ENCODE measurements at regions not wholly inside any gene's neighbourhood (a gene's known extent, or its start where the extent isn't known, plus 50 kb on each side); places are given as distances from the start of the nearest gene placed in this dataset.

DNA sequence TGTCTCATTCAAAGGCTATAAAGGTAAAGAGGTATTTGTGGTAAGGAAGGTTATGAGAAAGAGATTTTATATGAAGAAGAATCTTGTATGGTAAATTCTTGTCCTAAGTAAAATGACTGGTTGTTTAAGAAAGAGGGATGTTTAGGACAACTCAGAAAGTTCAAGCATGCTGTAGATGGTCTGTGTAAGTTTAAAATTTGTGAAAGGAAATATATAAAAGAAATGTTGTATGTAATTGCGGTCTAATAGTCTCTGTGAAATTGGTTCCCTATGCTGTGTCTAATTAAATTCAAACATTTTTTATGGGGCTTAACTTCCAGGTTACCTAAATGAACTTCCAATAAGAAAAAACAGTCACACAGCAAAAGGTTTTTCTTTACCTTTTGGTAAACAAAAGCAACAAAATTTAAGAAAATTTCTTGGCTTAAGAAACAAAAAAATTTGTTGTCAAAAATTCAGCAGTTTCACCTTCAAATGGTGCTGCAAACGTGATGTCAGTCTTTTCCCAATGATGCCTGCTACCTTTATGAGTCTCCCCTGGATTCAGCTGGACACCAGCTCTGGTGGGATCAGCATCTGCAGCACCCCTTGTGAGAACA lies 83.0 kb upstream of the FCN1 start:
- Histone ChIP-seq H3K27ac (no peak overlapping the region), H3K9me3 (peaks cover 0 to 28% of the 10 kb centered on the region in 2 donors), H3K4me1 (no peaks in the 10 kb centered on the region), H3K27me3 (no peaks in the 10 kb centered on the region), H3K4me3 (no peak overlapping the region), H3K36me3 (no peaks in the 10 kb centered on the region)
- ATAC-seq (no peak), DNase-seq (no peak)
- intact Hi-C loops (cut with DNase I), result no loop called here
- TF ChIP-seq, protein P1, sequence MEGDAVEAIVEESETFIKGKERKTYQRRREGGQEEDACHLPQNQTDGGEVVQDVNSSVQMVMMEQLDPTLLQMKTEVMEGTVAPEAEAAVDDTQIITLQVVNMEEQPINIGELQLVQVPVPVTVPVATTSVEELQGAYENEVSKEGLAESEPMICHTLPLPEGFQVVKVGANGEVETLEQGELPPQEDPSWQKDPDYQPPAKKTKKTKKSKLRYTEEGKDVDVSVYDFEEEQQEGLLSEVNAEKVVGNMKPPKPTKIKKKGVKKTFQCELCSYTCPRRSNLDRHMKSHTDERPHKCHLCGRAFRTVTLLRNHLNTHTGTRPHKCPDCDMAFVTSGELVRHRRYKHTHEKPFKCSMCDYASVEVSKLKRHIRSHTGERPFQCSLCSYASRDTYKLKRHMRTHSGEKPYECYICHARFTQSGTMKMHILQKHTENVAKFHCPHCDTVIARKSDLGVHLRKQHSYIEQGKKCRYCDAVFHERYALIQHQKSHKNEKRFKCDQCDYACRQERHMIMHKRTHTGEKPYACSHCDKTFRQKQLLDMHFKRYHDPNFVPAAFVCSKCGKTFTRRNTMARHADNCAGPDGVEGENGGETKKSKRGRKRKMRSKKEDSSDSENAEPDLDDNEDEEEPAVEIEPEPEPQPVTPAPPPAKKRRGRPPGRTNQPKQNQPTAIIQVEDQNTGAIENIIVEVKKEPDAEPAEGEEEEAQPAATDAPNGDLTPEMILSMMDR (IDR thresholded peaks at IDR 0.05), result no peak

DNA sequence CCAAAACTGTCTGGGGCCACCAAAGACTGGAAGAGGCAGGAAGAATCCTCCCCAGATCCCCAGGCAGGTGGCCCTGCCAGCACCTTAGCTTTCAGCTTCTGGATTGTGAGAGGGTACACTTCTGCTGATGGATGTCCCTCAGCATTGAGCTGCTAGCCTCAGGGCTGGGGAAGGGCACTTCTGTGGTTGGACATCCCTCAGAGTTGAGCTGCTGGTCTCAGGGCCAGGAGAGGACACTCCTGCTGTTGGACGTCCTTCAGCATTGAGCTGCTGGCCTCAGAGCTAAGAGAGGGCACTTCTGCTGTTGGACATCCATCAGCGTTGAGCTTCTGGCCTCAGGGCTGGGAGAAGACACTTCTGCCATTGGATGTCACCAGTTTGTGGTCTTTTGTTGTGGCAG lies 83.8 kb upstream of the FCN1 start:
- H3K4me3 ChIP-seq, result no peak overlapping the region
- no peak for ATAC-seq
- TF ChIP-seq, protein P1 (IDR thresholded peaks at IDR 0.05), result no peak

DNA sequence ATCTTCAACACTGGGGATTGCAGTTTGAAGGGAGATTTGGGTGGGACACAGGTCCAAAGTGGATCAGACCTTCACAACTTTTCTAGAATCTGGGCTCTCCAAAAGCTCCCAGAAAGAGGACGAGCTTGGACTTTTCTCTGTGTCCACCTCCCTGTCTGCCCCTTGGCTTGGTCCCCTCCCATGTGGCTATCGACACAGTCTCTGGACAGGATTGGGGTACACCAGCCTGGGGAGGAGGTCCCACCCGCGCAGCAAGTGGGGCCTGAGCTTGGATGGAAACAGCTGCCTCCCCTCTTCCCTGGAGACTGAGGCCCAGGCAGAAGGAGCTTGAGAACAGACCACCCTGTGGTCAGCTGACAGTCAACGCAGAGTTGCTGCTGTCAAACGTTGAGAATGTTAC lies 84.6 kb upstream of the FCN1 start:
- no peaks in the 10 kb centered on the region for H3K36me3 ChIP-seq
- H3K27me3 ChIP-seq, result no peaks in the 10 kb centered on the region
- no peak for DNase-seq
- no peaks in the 10 kb centered on the region for H3K4me1 ChIP-seq
- no peak overlapping the region for H3K27ac ChIP-seq
- TF ChIP-seq, protein P1 (IDR thresholded peaks at IDR 0.05), result no peak
- intact Hi-C loops (cut with DNase I), result no loop called here
- H3K9me3 ChIP-seq, result peaks cover 0 to 28% of the 10 kb centered on the region in 2 donors
- no peak overlapping the region for H3K4me3 ChIP-seq
- no peak for ATAC-seq

More for the DNA sequence above, 83.8 kb upstream of the FCN1 start:
- intact Hi-C loops (cut with DNase I), result no loop called here
- DNase-seq, result no peak
- no peak overlapping the region for H3K27ac ChIP-seq
- peaks cover 0 to 28% of the 10 kb centered on the region in 2 donors for H3K9me3 ChIP-seq
- no peaks in the 10 kb centered on the region for H3K36me3 ChIP-seq
- H3K4me1 ChIP-seq, result no peaks in the 10 kb centered on the region
- no peaks in the 10 kb centered on the region for H3K27me3 ChIP-seq

DNA sequence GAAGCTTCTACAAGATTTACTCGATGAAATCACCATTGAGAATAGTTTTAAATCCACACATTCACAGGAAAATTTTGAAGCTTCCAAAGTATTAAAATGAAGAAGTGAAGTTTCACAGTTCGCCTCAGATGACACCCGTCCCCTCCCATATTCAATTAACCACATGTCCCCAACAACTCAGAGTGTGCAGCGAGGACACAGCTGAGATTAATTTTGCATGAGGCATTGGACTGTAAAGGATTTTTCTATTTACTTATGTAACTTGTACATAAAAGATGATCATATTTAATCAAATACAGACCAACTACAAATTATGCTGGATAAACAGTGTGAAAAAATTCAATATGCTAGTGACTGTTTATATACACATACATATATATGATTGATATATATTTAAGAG lies 84.7 kb upstream of the OLFM1 start:
- no peak overlapping the region for H3K27ac ChIP-seq
- H3K4me1 ChIP-seq, result no peaks in the 10 kb centered on the region
- no peak overlapping the region for H3K4me3 ChIP-seq
- TF ChIP-seq, protein P1 (IDR thresholded peaks at IDR 0.05), result no peak
- no peaks in the 10 kb centered on the region for H3K36me3 ChIP-seq
- intact Hi-C loops (cut with DNase I), result no loop called here
- no peaks in the 10 kb centered on the region for H3K27me3 ChIP-seq
- DNase-seq (no peak), ATAC-seq (no peak)
- peaks cover 0 to 28% of the 10 kb centered on the region in 2 donors for H3K9me3 ChIP-seq

DNA sequence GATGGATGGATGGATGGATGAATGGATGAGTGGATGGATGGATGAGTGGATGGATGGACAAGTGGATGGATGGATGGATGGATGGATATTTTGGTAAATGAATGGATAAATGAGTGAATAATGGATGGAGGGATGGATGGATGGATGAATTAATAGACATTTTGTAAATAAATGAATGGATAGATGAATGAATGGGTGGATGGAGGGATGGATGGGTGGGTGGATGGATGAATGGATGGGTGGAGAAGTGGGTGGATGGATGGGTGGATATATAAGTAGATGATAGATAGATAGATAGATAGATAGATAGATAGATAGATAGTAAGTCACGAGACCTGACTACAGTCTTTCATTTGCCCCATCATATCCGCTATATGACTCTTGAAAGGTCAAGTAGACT lies 82.7 kb upstream of the OLFM1 start:
- no peaks in the 10 kb centered on the region for H3K36me3 ChIP-seq
- H3K27ac ChIP-seq, result no peak overlapping the region
- ATAC-seq (no peak), DNase-seq (no peak)
- TF ChIP-seq, protein P1 (IDR thresholded peaks at IDR 0.05), result no peak
- H3K4me3 ChIP-seq, result no peak overlapping the region
- intact Hi-C loops (cut with DNase I), result no loop called here
- no peaks in the 10 kb centered on the region for H3K4me1 ChIP-seq
- H3K9me3 ChIP-seq, result peaks cover 0 to 22% of the 10 kb centered on the region in 2 donors
- H3K27me3 ChIP-seq, result no peaks in the 10 kb centered on the region

Measured in left lung (tissue), 4 donors.